RWPE1 (cell line): ENCODE measurements at regions not wholly inside any gene's neighbourhood (a gene's known extent, or its start where the extent isn't known, plus 50 kb on each side); places are given as distances from the start of the nearest gene placed in this dataset.

Experiments
- CTCF ChIA-PET: fragments of 350-600 bp; sonication (Branson Sonifier 250); formaldehyde crosslinking; extraction: SDS; loops from one replicate; lab custom pipeline; 2021; lab: Yijun Ruan, JAX
- POLR2A ChIA-PET: fragments of 400-600 bp; formaldehyde crosslinking; extraction: SDS; loops from one replicate; lab custom pipeline; 2020; ENCODE audit warnings: antibody characterized with exemption; ENCODE audit not compliant: low non-redundant PET; lab: Yijun Ruan, JAX
- DNase-seq: peaks from one replicate; pipeline ENCODE4 v3.0.0; 2012; ENCODE audit warnings: low spot score
- H3K27ac ChIP-seq: fragments of 450-650 bp; 2 replicates; pipeline ENCODE4 v1.5.1; 2017
- TF ChIP-seq, protein P1 (sequence below): fragments of 450-650 bp; conservative IDR thresholded peaks from 2 replicates; pipeline ENCODE4 v1.5.1; 2017; ENCODE audit warnings: low read depth, mild to moderate bottlenecking

DNA sequence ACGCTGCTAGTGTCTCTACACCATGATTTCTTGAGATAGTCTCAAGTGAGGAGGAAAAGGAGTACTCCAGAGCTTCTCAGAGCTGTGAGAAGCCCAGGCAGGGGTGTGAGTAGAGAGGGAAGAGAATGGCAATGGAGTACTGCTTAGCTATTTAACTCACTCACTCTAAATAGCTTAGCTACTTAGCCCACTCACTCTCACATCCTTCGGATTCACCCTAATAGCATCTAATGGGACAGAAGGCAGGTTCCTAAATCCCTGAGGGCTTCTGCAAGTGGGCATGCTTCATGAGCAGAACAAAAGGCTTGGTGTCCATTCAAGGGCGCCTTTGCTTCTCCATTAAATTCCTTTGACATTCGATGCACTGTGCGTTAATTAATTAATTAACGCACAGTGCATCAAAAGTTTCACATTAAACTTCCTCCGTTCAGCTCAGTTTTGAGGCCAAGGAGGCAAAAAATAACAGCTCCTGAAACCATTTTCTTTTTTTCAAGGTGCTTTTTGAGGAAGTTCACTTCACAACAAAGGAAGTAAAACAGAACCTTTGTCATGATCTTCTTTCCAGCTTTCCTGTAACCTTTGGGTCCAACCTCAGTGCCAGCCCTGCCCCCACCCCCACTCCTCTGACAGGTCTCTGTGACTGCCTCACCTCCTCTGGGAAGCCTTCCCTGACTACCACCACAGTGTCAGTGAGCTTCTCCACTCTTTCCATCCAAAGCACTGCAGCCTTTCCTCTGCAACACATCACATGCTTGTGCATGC lies 294.0 kb downstream of the SEC61B start:
- POLR2A ChIA-PET: no interaction called here
- DNase-seq: no peak
- H3K27ac ChIP-seq: no peak overlapping the region
- CTCF ChIA-PET: interaction anchor here (0.5 to 0.6 kb wide), 2 partner anchors 169 to 332 kb away, joined by 3 to 4 read pairs; no protein-coding TSS in a partner anchor
- TF ChIP-seq, protein P1, sequence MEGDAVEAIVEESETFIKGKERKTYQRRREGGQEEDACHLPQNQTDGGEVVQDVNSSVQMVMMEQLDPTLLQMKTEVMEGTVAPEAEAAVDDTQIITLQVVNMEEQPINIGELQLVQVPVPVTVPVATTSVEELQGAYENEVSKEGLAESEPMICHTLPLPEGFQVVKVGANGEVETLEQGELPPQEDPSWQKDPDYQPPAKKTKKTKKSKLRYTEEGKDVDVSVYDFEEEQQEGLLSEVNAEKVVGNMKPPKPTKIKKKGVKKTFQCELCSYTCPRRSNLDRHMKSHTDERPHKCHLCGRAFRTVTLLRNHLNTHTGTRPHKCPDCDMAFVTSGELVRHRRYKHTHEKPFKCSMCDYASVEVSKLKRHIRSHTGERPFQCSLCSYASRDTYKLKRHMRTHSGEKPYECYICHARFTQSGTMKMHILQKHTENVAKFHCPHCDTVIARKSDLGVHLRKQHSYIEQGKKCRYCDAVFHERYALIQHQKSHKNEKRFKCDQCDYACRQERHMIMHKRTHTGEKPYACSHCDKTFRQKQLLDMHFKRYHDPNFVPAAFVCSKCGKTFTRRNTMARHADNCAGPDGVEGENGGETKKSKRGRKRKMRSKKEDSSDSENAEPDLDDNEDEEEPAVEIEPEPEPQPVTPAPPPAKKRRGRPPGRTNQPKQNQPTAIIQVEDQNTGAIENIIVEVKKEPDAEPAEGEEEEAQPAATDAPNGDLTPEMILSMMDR: no peak

DNA sequence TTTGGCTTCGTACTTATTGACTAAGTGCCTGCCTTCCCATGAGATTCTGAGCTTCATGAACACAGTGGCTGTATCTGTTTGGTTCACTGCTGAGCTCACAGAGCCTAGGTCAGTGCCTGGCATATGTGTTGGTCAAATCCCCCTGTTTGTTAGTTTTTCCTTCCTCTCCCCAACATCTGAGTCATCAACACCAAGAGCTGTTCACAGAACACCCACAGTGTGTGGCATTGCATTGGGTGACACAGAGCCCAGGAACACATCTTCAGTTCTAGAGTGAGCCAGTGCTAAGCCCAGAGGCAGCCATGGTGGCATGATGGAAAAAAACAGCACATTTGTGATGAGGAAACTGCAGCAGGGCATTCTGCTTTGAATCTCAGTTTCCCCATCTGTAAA lies 294.6 kb downstream of the SEC61B start:
- TF ChIP-seq, protein P1: no peak
- ChIA-PET POLR2A (no interaction called here), CTCF (interaction anchor here (0.5 to 0.6 kb wide), 2 partner anchors 170 to 332 kb away, joined by 3 to 4 read pairs; no protein-coding TSS in a partner anchor)
- H3K27ac ChIP-seq: no peak overlapping the region
- DNase-seq: no peak

DNA sequence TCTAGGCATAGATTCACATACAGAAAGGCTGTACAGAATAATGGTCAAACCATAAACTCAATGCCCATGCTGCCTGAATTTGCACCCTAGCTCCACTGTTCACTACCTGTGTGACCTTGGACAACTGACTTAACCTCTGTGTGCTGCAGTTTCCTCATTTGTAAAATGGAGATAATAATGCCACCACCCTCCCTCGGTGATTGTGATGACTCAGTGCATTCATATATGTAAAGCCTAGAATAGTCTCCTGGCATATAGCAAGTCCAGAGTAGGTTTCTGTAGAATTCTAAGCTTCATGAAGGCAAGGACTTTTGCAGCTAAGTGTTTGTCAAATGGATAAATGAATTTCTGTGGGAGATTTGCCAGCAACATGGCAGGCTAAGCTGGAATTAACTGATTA lies 297.8 kb upstream of the NR4A3 start:
- POLR2A ChIA-PET: no interaction called here
- no peak overlapping the region for H3K27ac ChIP-seq
- TF ChIP-seq, protein P1: no peak
- DNase-seq: no peak
- CTCF ChIA-PET: no interaction called here

DNA sequence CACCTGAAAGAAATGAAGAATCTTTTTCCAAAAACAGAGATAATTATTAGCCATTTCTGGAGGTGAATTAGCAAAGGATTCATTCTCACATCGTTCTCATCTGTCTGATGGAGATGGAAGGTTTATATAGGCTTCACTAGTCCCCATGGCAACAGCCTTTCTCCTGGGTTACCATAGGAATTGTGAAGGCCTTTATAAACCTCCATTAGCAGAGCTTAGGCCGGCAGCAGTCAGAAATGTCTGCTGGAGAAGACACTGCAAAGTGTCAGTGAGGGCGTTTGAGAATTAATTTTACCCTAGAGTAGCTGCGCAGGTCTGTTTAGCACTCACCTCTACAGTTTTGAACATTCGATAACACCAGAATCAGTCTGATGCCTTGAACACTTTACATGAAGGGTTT lies 290.4 kb upstream of the NR4A3 start:
- DNase-seq: no peak
- CTCF ChIA-PET: no interaction called here
- H3K27ac ChIP-seq: no peak overlapping the region
- POLR2A ChIA-PET: no interaction called here
- TF ChIP-seq, protein P1: no peak

DNA sequence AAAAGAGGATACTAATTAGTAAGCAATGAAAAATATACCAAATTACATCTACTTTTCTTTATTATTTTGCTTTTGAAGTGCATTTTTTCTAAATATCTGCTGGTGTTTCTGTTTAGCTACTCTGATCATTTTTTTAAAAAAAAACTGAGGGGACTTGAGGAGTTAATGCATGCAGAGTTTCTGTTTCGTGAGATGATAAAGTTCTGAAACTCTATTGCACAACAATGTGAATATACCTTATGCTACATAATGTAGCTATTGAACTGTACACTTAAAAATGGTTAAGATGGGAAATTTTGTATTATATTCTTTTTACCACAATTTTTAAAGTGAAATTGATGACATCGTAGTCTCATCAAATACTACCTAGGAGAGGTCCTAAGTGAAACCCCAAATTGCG lies 288.3 kb upstream of the NR4A3 start:
- ChIA-PET CTCF (interaction anchor here (0.5 to 0.7 kb wide), 2 partner anchors 40 to 44 kb away, joined by 3 read pairs; no protein-coding TSS in a partner anchor), POLR2A (no interaction called here)
- no peak for DNase-seq
- TF ChIP-seq, protein P1: no peak
- H3K27ac ChIP-seq: no peak overlapping the region

DNA sequence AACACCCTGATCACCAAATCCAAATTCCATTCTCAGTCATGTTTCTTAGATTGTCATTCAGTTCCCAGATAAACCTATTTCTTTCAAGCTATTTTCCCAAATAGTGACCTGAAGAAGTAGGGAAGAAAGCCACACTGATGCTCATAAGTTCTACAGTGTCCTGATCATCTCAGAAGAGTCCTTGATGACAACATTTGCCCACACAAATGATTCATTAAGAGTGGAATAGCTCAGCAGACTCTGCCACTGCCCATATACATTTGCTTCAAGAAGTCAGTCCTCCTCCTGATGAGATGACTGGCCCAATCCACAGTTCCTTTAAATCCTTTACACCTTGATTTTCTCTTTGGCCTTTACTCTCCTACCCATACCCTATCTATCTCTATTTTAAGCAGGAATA lies 283.7 kb upstream of the NR4A3 start:
- ChIA-PET CTCF (interaction anchor here (0.6 kb wide), 1 partner anchor 1488 kb away, joined by 3 read pairs; no protein-coding TSS in a partner anchor), POLR2A (no interaction called here)
- DNase-seq: no peak
- TF ChIP-seq, protein P1: no peak
- H3K27ac ChIP-seq: no peak overlapping the region
